Thoracic aorta (tissue), 2 donors: ENCODE measurements at regions not wholly inside any gene's neighbourhood (a gene's known extent, or its start where the extent isn't known, plus 50 kb on each side); places are given as distances from the start of the nearest gene placed in this dataset.
"Not testable (repeated sequence)": the region's sequence is repeated elsewhere in the genome, so short reads cannot be mapped to it uniquely, and the experiment has no call there.

Experiments
- ATAC-seq: fragments of 150-250 bp; one replicate; pipeline ENCODE4 v1.8.0; 2017; ENCODE audit warnings: low read depth; ENCODE audit not compliant: insufficient number of reproducible peaks, low FRiP score
- DNase-seq: peaks from one replicate; pipeline ENCODE4 v3.0.0-alpha.2; 2020; ENCODE audit warnings: low spot score
- H3K27ac ChIP-seq, 2 donors: fragments of 200-600 bp; sonication (generic); 1 replicate in 1 of 2; 2 replicates in 1 of 2; pipeline ENCODE4 v1.5.1; 2016; ENCODE audit warnings: mild to moderate bottlenecking in 2 of 2, moderate library complexity in 2 of 2
- H3K27me3 ChIP-seq: fragments of 200-600 bp; sonication (generic); replicated peaks from 2 replicates; pipeline ENCODE4 v1.6.0; 2016; ENCODE audit warnings: mild to moderate bottlenecking; ENCODE audit not compliant: insufficient read depth
- H3K36me3 ChIP-seq: fragments of 200-600 bp; sonication (generic); one replicate; pipeline ENCODE4 v1.5.1; 2016
- H3K4me1 ChIP-seq, 2 donors: fragments of 200-600 bp; sonication (generic); 1 replicate in 1 of 2; 2 replicates in 1 of 2; pipeline versions ENCODE4 v1.5.1 to v1.6.0; 2016; ENCODE audit warnings: low read depth in 2 of 2, mild to moderate bottlenecking in 1 of 2; ENCODE audit not compliant: control insufficient read depth in 1 of 2
- H3K4me3 ChIP-seq: fragments of 200-600 bp; sonication (generic); 2 replicates; pipeline ENCODE4 v1.5.1; 2016; ENCODE audit warnings: mild to moderate bottlenecking
- H3K9me3 ChIP-seq: fragments of 200-600 bp; sonication (generic); 2 replicates; pipeline ENCODE4 v1.5.1; 2016
- TF ChIP-seq, protein P1 (sequence below): fragments of 200-600 bp; sonication (generic); IDR thresholded peaks from one replicate; pipeline ENCODE4 v1.5.1; 2019; ENCODE audit warnings: antibody characterized with exemption

DNA sequence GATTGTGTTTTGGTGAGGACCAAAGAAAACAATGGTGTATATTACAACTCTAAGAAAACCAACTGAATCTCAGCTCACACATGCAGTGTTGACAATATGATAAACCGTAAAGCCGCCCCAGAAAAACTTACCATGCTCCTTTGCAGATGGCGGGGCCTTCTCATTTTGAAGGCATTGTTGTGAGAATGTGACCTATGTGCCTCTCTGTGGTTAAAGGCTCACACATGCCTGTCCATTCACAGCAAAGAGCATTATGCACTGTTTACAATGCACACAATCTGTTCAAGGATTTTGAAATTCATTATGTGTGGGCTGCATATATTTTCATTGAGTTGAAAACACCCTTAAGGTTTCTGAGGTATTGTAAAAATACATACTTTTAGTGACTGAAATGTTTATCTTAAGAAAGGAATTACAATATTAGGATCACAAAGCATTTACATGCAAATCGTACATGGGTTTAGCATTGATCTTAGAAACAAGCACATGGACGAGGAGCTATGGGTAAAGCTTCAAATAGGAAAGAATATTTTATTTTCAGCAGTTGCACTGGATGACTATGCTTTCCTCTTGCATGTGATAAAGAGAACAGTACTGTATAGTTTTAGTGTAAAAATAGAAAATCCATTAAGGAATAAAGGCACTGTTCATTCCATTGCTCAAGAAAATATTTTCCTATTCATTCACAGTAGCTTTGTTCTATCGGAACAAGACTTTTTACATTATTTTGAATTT lies 334.3 kb downstream of the ARL4A start:
- H3K27ac ChIP-seq: no peak overlapping the region
- TF ChIP-seq, protein P1, sequence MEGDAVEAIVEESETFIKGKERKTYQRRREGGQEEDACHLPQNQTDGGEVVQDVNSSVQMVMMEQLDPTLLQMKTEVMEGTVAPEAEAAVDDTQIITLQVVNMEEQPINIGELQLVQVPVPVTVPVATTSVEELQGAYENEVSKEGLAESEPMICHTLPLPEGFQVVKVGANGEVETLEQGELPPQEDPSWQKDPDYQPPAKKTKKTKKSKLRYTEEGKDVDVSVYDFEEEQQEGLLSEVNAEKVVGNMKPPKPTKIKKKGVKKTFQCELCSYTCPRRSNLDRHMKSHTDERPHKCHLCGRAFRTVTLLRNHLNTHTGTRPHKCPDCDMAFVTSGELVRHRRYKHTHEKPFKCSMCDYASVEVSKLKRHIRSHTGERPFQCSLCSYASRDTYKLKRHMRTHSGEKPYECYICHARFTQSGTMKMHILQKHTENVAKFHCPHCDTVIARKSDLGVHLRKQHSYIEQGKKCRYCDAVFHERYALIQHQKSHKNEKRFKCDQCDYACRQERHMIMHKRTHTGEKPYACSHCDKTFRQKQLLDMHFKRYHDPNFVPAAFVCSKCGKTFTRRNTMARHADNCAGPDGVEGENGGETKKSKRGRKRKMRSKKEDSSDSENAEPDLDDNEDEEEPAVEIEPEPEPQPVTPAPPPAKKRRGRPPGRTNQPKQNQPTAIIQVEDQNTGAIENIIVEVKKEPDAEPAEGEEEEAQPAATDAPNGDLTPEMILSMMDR: no peak

DNA sequence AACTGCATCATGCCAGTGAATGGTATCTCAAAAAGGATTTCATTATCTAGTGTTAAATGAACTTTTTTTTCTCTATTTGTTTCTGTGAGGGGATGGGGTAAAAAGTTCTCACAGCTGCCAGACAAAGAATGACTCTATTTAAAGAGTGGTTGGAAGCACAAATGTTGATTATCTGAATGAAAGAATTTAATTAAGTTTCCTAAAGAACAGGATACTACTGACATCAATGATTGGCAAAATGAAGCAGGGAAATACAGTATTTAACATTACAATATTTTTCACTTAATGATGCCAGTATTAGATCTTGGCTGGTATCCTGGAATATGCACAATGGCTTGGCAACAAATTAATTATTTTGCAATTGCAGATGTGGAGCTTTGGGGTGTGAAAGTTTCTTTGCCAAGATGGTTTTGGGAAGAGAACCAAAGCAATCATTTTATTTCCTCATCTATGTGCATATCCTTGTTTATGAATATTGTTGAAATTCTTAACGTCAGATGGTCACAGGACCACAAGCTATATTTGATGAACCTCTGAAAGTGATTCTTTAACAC lies 336.8 kb downstream of the ARL4A start:
- no peak overlapping the region for H3K27ac ChIP-seq
- H3K4me1 ChIP-seq: peaks cover 0 to 3% of the 10 kb centered on the region in 2 donors
- no peaks in the 10 kb centered on the region for H3K9me3 ChIP-seq
- no peaks in the 10 kb centered on the region for H3K36me3 ChIP-seq
- ATAC-seq (no peak), DNase-seq (no peak)
- no peaks in the 10 kb centered on the region for H3K27me3 ChIP-seq
- H3K4me3 ChIP-seq: no peak overlapping the region
- TF ChIP-seq, protein P1: no peak

More for the DNA sequence above, 334.3 kb downstream of the ARL4A start:
- ATAC-seq (no peak), DNase-seq (no peak)
- H3K4me1 ChIP-seq: no peaks in the 10 kb centered on the region
- H3K4me3 ChIP-seq: no peak overlapping the region
- H3K9me3 ChIP-seq: no peaks in the 10 kb centered on the region
- no peaks in the 10 kb centered on the region for H3K27me3 ChIP-seq
- no peaks in the 10 kb centered on the region for H3K36me3 ChIP-seq

DNA sequence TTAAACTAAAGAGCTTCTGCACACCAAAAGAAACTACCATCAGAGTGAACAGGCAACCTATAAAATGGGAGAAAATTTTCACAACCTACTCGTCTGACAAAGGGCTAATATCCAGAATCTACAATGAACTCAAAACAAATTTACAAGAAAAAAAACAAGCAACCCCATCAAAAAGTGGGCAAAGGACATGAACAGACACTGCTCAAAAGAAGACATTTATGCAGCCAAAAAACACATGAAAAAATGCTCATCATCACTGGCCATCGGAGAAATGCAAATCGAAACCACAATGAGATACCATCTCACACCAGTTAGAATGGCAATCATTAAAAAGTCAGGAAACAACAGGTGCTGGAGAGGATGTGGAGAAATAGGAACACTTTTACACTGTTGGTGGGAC lies 337.6 kb downstream of the ARL4A start:
- not testable (repeated sequence) for DNase-seq, ATAC-seq, H3K4me3 ChIP-seq, H3K36me3 ChIP-seq, H3K4me1 ChIP-seq, H3K27me3 ChIP-seq, H3K9me3 ChIP-seq, H3K27ac ChIP-seq

DNA sequence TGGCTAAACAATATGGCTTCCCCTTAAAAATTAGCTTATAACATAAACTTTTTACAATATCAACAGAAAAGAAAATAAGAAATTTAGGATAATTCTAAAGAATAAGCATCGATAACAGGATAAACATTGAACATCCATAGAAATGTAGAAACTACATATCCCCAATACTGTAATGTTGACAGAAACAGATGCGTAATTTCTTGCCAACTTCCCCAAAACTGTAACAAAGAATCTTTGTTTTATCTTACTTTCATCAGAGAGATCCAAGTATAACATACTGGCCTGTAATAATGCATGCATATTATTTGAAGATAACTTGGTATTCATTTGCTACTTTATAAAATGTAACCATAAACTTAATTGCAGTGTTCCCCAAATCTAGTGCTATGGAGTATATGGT lies 339.9 kb downstream of the ARL4A start:
- H3K27me3 ChIP-seq: no peaks in the 10 kb centered on the region
- ATAC-seq (no peak), DNase-seq (no peak)
- no peak overlapping the region for H3K4me3 ChIP-seq
- no peaks in the 10 kb centered on the region for H3K36me3 ChIP-seq
- TF ChIP-seq, protein P1: no peak
- no peak overlapping the region for H3K27ac ChIP-seq
- H3K4me1 ChIP-seq: peaks cover 0 to 3% of the 10 kb centered on the region in 2 donors
- H3K9me3 ChIP-seq: no peaks in the 10 kb centered on the region

DNA sequence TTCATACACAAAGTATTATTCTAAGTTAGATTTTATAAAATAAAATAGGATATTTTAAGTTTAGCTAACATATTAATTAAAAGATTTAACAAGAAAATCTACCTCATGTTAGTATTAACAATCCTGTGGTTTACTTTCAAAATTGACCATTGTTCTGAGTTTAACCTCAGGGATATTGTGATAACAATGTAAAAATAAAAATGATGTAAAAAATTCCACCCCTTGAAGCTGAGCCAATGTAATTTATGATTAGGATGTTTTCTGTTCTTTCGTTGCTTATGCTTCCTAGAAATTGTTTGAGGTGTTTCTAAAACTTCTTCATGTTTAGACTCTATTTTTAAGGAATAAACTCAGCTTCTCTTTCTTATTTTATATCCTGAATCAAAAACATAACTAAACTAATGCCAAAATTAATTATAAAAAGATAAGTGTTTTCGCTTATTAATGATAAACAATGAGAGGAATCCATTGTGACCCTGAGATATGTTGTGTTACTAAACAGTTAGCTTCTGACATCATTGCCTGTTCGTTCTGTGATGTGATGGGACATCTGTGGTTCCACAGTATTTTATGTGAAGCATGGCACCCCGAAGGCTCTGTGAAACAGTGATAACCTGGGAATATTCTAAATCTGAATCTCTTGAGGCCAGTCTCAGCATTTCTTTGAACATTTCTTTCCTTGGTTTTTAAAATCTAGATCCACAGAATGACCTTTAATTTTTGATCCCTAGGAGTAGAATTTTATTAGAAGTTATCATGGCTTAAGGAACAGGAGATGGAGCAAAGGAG lies 340.8 kb downstream of the ARL4A start:
- DNase-seq (no peak), ATAC-seq (no peak)
- no peak overlapping the region for H3K4me3 ChIP-seq
- peaks cover 0 to 3% of the 10 kb centered on the region in 2 donors for H3K4me1 ChIP-seq
- H3K27ac ChIP-seq: no peak overlapping the region
- H3K27me3 ChIP-seq: no peaks in the 10 kb centered on the region
- H3K9me3 ChIP-seq: no peaks in the 10 kb centered on the region
- no peaks in the 10 kb centered on the region for H3K36me3 ChIP-seq
- TF ChIP-seq, protein P1: no peak
